ENCODE measurements at regions not wholly inside any gene's neighbourhood (a gene's known extent, or its start where the extent isn't known, plus 50 kb on each side); places are given as distances from the start of the nearest gene placed in this dataset.

DNA sequence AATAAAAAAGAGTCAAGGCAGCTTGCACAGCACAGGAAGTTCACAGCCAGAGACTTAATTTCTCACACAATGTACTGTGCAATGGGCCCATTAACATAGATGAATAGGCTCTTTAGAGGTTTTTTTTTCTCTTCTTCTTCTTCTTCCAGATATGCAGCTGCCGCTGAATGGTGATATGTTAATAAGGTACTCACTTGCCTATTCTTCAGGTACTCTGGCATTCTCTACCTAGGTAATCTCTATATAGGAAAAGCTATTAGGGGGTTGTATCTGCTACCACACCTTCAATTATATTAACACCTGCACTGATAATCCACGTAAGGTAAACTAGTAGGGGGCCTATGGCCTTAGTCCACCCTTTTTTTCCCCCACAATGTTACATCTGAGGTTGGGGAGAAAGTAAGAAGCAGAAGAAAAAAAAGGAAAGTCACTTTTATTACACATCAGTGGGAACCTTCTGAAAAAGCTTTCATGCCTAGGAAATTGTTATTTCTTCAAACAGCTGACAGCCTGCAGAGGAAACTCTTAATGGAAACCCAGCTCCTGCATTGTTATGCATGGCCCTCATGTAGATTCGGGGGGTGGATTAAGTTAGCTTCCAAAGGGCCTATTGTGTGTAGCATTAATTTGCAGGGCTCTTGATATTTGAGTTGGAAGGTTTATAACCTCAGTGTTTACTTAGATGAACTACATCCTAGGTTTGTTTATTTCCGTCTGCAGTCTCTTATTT is 525.5 kb downstream of the ZIC1 start:
- dilution Hi-C loops (cut with HindIII; ENCODE audit: low sequenced_read_pairs, unreplicated experiment), result no loop called here

More for the DNA sequence above, 525.5 kb downstream of the ZIC1 start:
- no peak for ATAC-seq (ENCODE audit: low read depth)
- no peak overlapping the region for H3K27ac ChIP-seq (ENCODE audit: insufficient read depth, low read length)
- H2BK5ac ChIP-seq (ENCODE audit: low read depth, low read length, poor library complexity, severe bottlenecking), result no peak overlapping the region
- no peak overlapping the region for H3K4me2 ChIP-seq (ENCODE audit: low read depth, low read length)
- no peak overlapping the region for H3K18ac ChIP-seq (ENCODE audit: low read depth, low read length)
- ChIA-PET CTCF (interaction anchor here (0.7 kb wide), 1 partner anchor 31 kb away, joined by 3 read pairs; no protein-coding TSS in a partner anchor), POLR2A (ENCODE audit: unreplicated experiment) (interaction anchor here (0.6 kb wide), 1 partner anchor 9 kb away, joined by 5 read pairs; no protein-coding TSS in a partner anchor)
- no peak overlapping the region for H4K5ac ChIP-seq (ENCODE audit: low read depth, low read length)
- no TSS peak for BruUV-seq (replicated peaks)
- no peak overlapping the region for H3K4ac ChIP-seq (ENCODE audit: low read depth, low read length)
- no peak overlapping the region for H3K56ac ChIP-seq (ENCODE audit: extremely low read depth, insufficient read depth, low read length)
- no peak overlapping the region for H2BK20ac ChIP-seq (ENCODE audit: low read depth, low read length)
- H3K36me3 ChIP-seq (ENCODE audit: control insufficient read depth, insufficient read depth, low read length), result no peaks in the 10 kb centered on the region
- no peaks in the 10 kb centered on the region for H3K9me3 ChIP-seq (ENCODE audit: control insufficient read depth, insufficient read depth, low read length)
- WGBS, 2 experiments (ENCODE audit: extremely low coverage in 2 of 2, insufficient read length in 1 of 2), result no CpG with 5 or more reads among the region's 4 CpGs
- no peak overlapping the region for H4K91ac ChIP-seq (ENCODE audit: insufficient read depth, low read depth, low read length)
- no peak overlapping the region for H2AK9ac ChIP-seq (replicated peaks; ENCODE audit: low read depth, low read length, poor library complexity)
- DNase-seq, result no peak
- no peak overlapping the region for H3K4me3 ChIP-seq (ENCODE audit: insufficient read depth, low read depth, low read length)
- no peaks in the 10 kb centered on the region for H4K20me1 ChIP-seq (ENCODE audit: insufficient read depth, low read length)
- no peak overlapping the region for H4K8ac ChIP-seq (ENCODE audit: low read depth in 2 of 2, low read length in 2 of 2)
- H3K9ac ChIP-seq (ENCODE audit: low read depth, low read length), result no peak overlapping the region
- no peak overlapping the region for H2AFZ ChIP-seq (replicated peaks; ENCODE audit: low read length, poor library complexity)
- H3K9me1 ChIP-seq (ENCODE audit: insufficient read depth, low read length), result no peaks in the 10 kb centered on the region
- no peak overlapping the region for H3K23ac ChIP-seq (ENCODE audit: low read depth, low read length)
- no peak overlapping the region for H3K14ac ChIP-seq (replicated peaks; ENCODE audit: low read depth, low read length)
- no peak for TF ChIP-seq MXI1 (IDR thresholded peaks at IDR 0.05; ENCODE audit: borderline replicate concordance, low read depth, low read length)
- H3K4me1 ChIP-seq (ENCODE audit: control insufficient read depth, insufficient read depth, low read length), result no peaks in the 10 kb centered on the region; the same call in 1 of the 2 replicates
- H2BK120ac ChIP-seq (ENCODE audit: low read depth, low read length), result no peak overlapping the region
- no peak overlapping the region for H2BK15ac ChIP-seq (ENCODE audit: low read depth, low read length)
- in situ Hi-C loops (cut with MboI; ENCODE audit: low sequenced_read_pairs), result loop anchor here (25.0 kb wide), 1 partner anchor 1003 kb away; no protein-coding TSS in a partner anchor
- intact Hi-C loops (cut with micrococcal nuclease), result no loop called here
- H3K79me1 ChIP-seq (ENCODE audit: low read depth in 1 of 2, low read length in 2 of 2), result no peaks in the 10 kb centered on the region
- no peak overlapping the region for H2AK5ac ChIP-seq (ENCODE audit: low read depth, low read length)
- no peaks in the 10 kb centered on the region for H3K27me3 ChIP-seq (ENCODE audit: control insufficient read depth, insufficient read depth, low read length)

Measured in IMR-90 (cell line).